HEK293 (cell line): ENCODE measurements at regions not wholly inside any gene's neighbourhood (a gene's known extent, or its start where the extent isn't known, plus 50 kb on each side); places are given as distances from the start of the nearest gene placed in this dataset.

ENCODE experiments used
- CTCF ChIP-seq: fragments of 450-650 bp; formaldehyde crosslinking; IDR thresholded peaks from 2 replicates; pipeline ENCODE4 v1.5.1; 2016; ENCODE audit warnings: missing biosample characterization, missing genetic modification characterization
- GLIS1 ChIP-seq: fragments of 450-650 bp; formaldehyde crosslinking; IDR thresholded peaks from 2 replicates; pipeline ENCODE4 v1.5.1; 2016; ENCODE audit warnings: missing biosample characterization, missing genetic modification characterization
- KLF16 ChIP-seq: fragments of 450-650 bp; formaldehyde crosslinking; IDR thresholded peaks from 2 replicates; pipeline ENCODE4 v1.5.1; 2017; ENCODE audit warnings: missing biosample characterization, missing genetic modification characterization
- PATZ1 ChIP-seq: fragments of 450-650 bp; formaldehyde crosslinking; IDR thresholded peaks from 2 replicates; pipeline ENCODE4 v1.5.1; 2016; ENCODE audit warnings: missing biosample characterization, missing genetic modification characterization
- SCRT1 ChIP-seq: fragments of 450-650 bp; formaldehyde crosslinking; IDR thresholded peaks from 2 replicates; pipeline ENCODE4 v1.5.1; 2016; ENCODE audit warnings: missing biosample characterization, missing genetic modification characterization, borderline replicate concordance
- SETDB1 ChIP-seq: IDR thresholded peaks from one replicate; pipeline ENCODE4 v1.6.1; 2017; ENCODE audit warnings: mild to moderate bottlenecking, low read length, moderate library complexity, mixed read lengths; ENCODE audit not compliant: insufficient read length
- ZBTB20 ChIP-seq: fragments of 450-650 bp; formaldehyde crosslinking; IDR thresholded peaks from 2 replicates; pipeline ENCODE4 v1.5.1; 2016; ENCODE audit warnings: missing biosample characterization, missing genetic modification characterization
- ZNF10 ChIP-seq: fragments of 450-650 bp; formaldehyde crosslinking; IDR thresholded peaks from 2 replicates; pipeline ENCODE4 v1.5.1; 2017; ENCODE audit warnings: missing biosample characterization, missing genetic modification characterization
- ZNF274 ChIP-seq, 2 experiments: fragments of 200-500 bp in 1 of 2; fragments of 450-650 bp in 1 of 2; sonication (Bioruptor generic) in 1 of 2; formaldehyde crosslinking in 1 of 2; IDR thresholded peaks; 2 replicates each; pipeline versions ENCODE4 v1.5.1 to v1.6.1; 2014 to 2016; ENCODE audit warnings: borderline replicate concordance in 1 of 2, inconsistent platforms in 1 of 2, low read length in 1 of 2, missing biosample characterization in 1 of 2, missing genetic modification characterization in 1 of 2
- ZNF311 ChIP-seq: fragments of 450-650 bp; formaldehyde crosslinking; IDR thresholded peaks from 2 replicates; pipeline ENCODE4 v1.5.1; 2017; ENCODE audit warnings: missing biosample characterization, missing genetic modification characterization, borderline replicate concordance
- ZNF585B ChIP-seq: fragments of 450-650 bp; formaldehyde crosslinking; IDR thresholded peaks from 2 replicates; pipeline ENCODE4 v1.5.1; 2016; ENCODE audit warnings: missing biosample characterization, missing genetic modification characterization
- ZNF596 ChIP-seq: fragments of 450-650 bp; IDR thresholded peaks from 2 replicates; pipeline ENCODE4 v1.5.0; 2018; ENCODE audit warnings: missing biosample characterization, mild to moderate bottlenecking, missing genetic modification characterization, moderate library complexity
- ZNF660 ChIP-seq: fragments of 450-650 bp; IDR thresholded peaks from 2 replicates; pipeline ENCODE4 v1.5.1; 2018; ENCODE audit warnings: missing biosample characterization, mild to moderate bottlenecking, missing genetic modification characterization

GRCh38 chr4:84341559-84341958 is 157.5 kb downstream of the NKX6-1 start:
- TF ChIP-seq SETDB1 (no peak), ZNF274 (IDR thresholded peaks at IDR 0.05; ENCODE audit: low read length) (no peak), ZNF274 (tag by site-specific recombination; IDR thresholded peaks at IDR 0.05; ENCODE audit: borderline replicate concordance) (no peak), ZNF311 (no peak), CTCF (tag by site-specific recombination) (no peak), ZNF585B (tag by site-specific recombination) (no peak), ZNF660 (tag by site-specific recombination) (no peak), GLIS1 (no peak), KLF16 (tag by site-specific recombination) (no peak), PATZ1 (tag by site-specific recombination) (no peak), SCRT1 (tag by site-specific recombination) (no peak), ZNF596 (no peak), ZBTB20 (tag by site-specific recombination) (no peak), ZNF10 (tag by site-specific recombination) (no peak)
